ENCODE measurements at regions not wholly inside any gene's neighbourhood (a gene's known extent, or its start where the extent isn't known, plus 50 kb on each side); places are given as distances from the start of the nearest gene placed in this dataset.

DNA sequence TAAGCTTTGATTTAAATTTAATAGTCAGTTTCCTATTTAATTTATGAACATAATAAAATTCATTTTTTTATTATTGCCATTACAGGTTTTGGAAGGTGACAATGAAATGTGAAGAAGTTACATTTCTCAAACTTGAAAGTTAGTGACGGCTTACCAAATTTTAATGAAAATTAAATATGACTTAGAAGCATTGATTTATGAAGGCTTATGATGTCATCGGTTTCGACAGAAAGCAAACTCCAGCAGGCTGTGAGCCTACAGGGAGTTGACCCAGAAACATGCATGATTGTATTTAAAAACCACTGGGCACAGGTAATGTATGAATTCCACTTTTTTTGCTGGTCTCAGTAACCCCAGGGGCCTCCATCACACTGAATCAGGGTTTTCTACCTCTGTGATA, 157.1 kb downstream of the FHIP1A start:
- TF ChIP-seq EZH2 (IDR thresholded peaks at IDR 0.05; ENCODE audit: insufficient read depth, low read length) (no peak), CTCF (IDR thresholded peaks at IDR 0.05; ENCODE audit: insufficient read depth, low read depth, low read length) (no peak)

Data from astrocyte (in vitro differentiated cells and primary cell).